Thyroid gland (tissue), 4 donors: ENCODE measurements at regions not wholly inside any gene's neighbourhood (a gene's known extent, or its start where the extent isn't known, plus 50 kb on each side); places are given as distances from the start of the nearest gene placed in this dataset.

Experiments
- DNase-seq, 2 donors: peaks; one replicate each; pipeline ENCODE4 v3.0.0-alpha.2; 2019
- H3K27ac ChIP-seq, 3 donors: fragments of 200-600 bp; sonication (generic); 1 replicate in 2 of 3; 2 replicates in 1 of 3; pipeline ENCODE4 v1.5.1; 2016 to 2019; ENCODE audit warnings: mild to moderate bottlenecking in 1 of 3, moderate library complexity in 1 of 3
- H3K27me3 ChIP-seq: fragments of 200-600 bp; sonication (generic); one replicate; pipeline ENCODE4 v1.5.1; 2019
- H3K36me3 ChIP-seq, 2 donors: fragments of 200-600 bp; sonication (generic); one replicate each; pipeline ENCODE4 v1.5.1; 2016 to 2019
- H3K4me1 ChIP-seq, 2 donors: fragments of 200-600 bp; sonication (generic); one replicate each; pipeline ENCODE4 v1.5.1; 2017 to 2019
- H3K4me3 ChIP-seq, 3 donors: fragments of 200-600 bp; sonication (generic); replicated peaks in 1 of 3; 1 replicate in 2 of 3; 2 replicates in 1 of 3; pipeline ENCODE4 v1.5.1; 2016; ENCODE audit warnings: mild to moderate bottlenecking in 1 of 3
- H3K9me3 ChIP-seq: fragments of 200-600 bp; sonication (generic); one replicate; pipeline ENCODE4 v1.5.1; 2017
- POLR2A ChIP-seq, 2 donors: fragments of 450-650 bp; IDR thresholded peaks; one replicate each; pipeline ENCODE4 v1.6.1; 2017; ENCODE audit warnings: antibody characterized with exemption in 2 of 2, mild to moderate bottlenecking in 2 of 2, moderate library complexity in 1 of 2
- WGBS, 2 donors: methylation state at CpG; one replicate each; pipeline ENCODE4 v1.1.5; 2017; 5-methylcytosine and 5-hydroxymethylcytosine counted together
- intact Hi-C: fragments of 100-400 bp; cut with DNase I; formaldehyde crosslinking; loops from one replicate; pipeline ENCODE4 v1.15.1; 2023
- TF ChIP-seq, protein P1 (sequence below), 6 experiments: fragments of 200-600 bp in 3 of 6; fragments of 450-650 bp in 3 of 6; sonication (generic) in 3 of 6; IDR thresholded peaks; one replicate each; pipeline ENCODE4 v1.5.1; 2016 to 2019; ENCODE audit warnings: antibody characterized with exemption in 6 of 6, mild to moderate bottlenecking in 2 of 6, inconsistent platforms in 1 of 6, moderate library complexity in 1 of 6

DNA sequence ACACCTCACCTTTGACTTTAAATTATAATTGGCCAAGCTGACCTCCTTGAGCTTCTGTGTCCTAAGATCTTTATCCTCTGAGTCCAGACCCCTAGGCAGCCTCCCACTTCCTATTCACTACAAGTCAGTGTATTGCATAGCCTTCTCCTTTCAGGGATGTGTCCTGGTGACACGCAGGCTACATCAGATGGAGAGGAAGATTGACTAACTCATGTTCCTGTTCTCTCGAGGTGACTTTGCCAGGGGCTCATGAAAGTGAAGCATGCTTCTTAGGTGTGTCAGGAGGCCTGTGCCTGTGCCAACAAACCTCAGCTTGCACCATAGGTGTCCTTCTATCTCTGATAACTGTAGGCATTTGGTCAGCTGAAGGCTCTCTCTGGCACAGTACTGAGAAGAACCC, 195.7 kb upstream of the HS3ST1 start:
- Histone ChIP-seq H3K36me3 (no peaks in the 10 kb centered on the region), H3K4me1 (no peaks in the 10 kb centered on the region), H3K27me3 (no peaks in the 10 kb centered on the region), H3K9me3 (no peaks in the 10 kb centered on the region), H3K27ac (no peak overlapping the region), H3K4me3 (no peak overlapping the region)
- TF ChIP-seq, protein P1, sequence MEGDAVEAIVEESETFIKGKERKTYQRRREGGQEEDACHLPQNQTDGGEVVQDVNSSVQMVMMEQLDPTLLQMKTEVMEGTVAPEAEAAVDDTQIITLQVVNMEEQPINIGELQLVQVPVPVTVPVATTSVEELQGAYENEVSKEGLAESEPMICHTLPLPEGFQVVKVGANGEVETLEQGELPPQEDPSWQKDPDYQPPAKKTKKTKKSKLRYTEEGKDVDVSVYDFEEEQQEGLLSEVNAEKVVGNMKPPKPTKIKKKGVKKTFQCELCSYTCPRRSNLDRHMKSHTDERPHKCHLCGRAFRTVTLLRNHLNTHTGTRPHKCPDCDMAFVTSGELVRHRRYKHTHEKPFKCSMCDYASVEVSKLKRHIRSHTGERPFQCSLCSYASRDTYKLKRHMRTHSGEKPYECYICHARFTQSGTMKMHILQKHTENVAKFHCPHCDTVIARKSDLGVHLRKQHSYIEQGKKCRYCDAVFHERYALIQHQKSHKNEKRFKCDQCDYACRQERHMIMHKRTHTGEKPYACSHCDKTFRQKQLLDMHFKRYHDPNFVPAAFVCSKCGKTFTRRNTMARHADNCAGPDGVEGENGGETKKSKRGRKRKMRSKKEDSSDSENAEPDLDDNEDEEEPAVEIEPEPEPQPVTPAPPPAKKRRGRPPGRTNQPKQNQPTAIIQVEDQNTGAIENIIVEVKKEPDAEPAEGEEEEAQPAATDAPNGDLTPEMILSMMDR (IDR thresholded peaks at IDR 0.05) = no peak
- TF ChIP-seq POLR2A (IDR thresholded peaks at IDR 0.05) = no peak
- DNase-seq = no peak
- intact Hi-C loops = no loop called here
- WGBS, 2 donors = 48 to 51% methylated on average over 2 of the region's 2 CpGs

DNA sequence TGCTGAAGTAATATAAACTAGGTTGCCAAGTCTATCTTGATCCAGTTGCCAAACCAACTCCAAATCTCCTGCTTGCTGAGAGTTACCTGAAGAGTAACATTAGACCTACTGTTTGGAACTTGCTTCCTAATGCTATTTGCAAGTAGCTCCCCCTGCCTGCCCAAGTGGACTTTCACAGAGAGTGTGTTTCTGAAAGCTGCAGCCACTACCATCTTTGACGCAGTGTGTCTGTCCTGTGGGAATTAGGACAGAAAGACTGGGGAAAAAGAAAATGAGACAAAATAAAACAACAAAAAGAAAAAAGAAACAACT, 195.0 kb upstream of the HS3ST1 start:
- no peaks in the 10 kb centered on the region for H3K9me3 ChIP-seq
- TF ChIP-seq, protein P1 (IDR thresholded peaks at IDR 0.05) = no peak
- no peak for TF ChIP-seq POLR2A (IDR thresholded peaks at IDR 0.05)
- no peak overlapping the region for H3K4me3 ChIP-seq
- 68 to 86% methylated on average over 1 of the region's 1 CpG for WGBS, 2 donors
- no peak overlapping the region for H3K27ac ChIP-seq
- no peaks in the 10 kb centered on the region for H3K36me3 ChIP-seq
- intact Hi-C loops = no loop called here
- H3K4me1 ChIP-seq = no peaks in the 10 kb centered on the region
- H3K27me3 ChIP-seq = no peaks in the 10 kb centered on the region
- DNase-seq = peak in 1 of 2 donors; percentile 12

DNA sequence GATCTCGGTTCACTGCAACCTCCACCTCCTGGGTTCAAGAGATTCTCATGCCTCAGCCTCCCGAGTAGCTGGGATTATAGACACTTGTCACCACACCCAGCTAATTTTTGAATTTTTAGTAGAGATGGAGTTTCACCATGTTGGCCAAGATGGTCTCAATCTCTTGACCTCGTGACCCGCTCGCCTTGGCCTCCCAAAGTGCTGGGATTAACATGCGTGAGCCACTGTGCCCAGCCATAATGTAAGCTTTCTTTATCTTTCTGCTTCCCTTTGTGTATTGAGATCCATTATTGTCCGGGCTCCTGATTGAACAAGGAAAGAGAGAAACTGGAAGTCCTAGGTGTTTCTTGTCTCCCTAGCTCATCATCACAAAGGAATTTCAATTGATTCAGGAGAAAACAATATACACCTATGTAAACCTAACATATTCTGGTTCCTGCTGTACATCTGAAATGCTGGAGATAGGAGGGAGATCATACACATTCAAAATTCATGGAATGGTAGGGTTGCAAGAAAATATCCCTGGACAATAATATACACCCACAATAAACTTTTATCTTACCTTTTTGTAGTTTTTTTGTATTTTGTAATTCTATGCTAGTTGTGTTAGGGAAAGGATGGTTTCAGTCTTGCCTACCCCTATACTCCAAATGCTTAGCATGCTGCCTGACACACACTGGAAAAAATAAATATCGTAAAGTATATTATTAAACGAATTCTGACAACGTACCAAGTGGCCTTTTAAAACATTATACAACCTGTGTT, 194.4 kb upstream of the HS3ST1 start:
- Histone ChIP-seq H3K27me3 (no peaks in the 10 kb centered on the region), H3K27ac (no peak overlapping the region), H3K4me3 (no peak overlapping the region), H3K9me3 (no peaks in the 10 kb centered on the region), H3K36me3 (no peaks in the 10 kb centered on the region), H3K4me1 (no peaks in the 10 kb centered on the region)
- intact Hi-C loops = no loop called here
- 93 to 95% methylated on average over 10 of the region's 10 CpGs for WGBS, 2 donors
- TF ChIP-seq POLR2A (IDR thresholded peaks at IDR 0.05) = no peak
- TF ChIP-seq, protein P1 (IDR thresholded peaks at IDR 0.05) = no peak
- no peak for DNase-seq

DNA sequence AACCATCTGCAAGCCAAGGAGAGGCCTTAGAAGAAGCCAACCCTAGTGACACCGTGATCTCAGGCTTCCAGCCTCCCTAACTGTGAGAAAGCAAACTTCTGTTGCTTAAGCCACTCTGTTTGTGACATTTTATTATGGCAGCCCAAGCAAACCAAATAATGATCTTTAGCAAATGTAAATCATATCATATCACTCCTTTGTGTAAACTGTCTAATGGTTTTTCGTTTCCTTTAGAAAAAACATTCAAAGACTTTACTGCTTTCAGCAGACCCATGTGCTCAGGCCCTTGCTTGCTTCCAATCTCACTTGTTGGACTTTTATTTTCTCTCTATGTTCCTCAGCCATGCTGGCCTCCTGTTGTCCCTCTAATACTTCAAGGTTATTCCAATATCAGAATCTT, 192.2 kb upstream of the HS3ST1 start:
- Histone ChIP-seq H3K27ac (no peak overlapping the region), H3K27me3 (no peaks in the 10 kb centered on the region), H3K36me3 (no peaks in the 10 kb centered on the region), H3K4me3 (no peak overlapping the region), H3K4me1 (no peaks in the 10 kb centered on the region), H3K9me3 (no peaks in the 10 kb centered on the region)
- WGBS, 2 donors = 74 to 90% methylated on average over 2 of the region's 2 CpGs
- no peak for DNase-seq
- intact Hi-C loops = no loop called here
- TF ChIP-seq, protein P1 (IDR thresholded peaks at IDR 0.05) = no peak
- no peak for TF ChIP-seq POLR2A (IDR thresholded peaks at IDR 0.05)

DNA sequence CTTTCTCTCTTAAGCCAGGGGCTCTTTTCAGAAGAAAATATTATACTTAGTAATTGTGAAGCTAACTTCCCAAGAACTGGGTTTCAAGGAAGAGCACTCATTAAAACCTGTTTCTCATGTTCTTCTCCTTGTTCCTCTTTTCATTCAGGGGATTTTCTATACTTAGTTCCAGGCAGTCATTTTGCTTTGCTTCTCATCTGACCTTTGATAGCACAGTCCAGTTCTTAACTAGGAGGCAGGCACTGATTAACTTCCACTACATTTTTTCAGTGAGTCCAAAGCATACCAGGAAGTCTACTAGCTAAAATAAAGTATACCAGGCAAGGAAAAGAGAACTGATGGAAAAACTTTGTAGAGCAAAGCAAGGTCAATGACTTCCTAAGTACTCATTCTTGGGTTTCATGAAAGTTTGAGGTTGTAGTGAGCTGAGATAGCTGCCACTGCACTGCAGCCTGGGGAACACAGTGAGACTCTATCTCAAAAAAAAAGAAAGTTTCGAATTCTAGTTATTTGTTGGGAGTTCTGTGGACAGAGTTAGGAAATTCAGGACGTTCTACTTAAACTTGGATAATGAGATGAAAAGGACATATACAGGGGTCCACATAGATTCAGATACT, 190.1 kb upstream of the HS3ST1 start:
- H3K27me3 ChIP-seq = no peaks in the 10 kb centered on the region
- DNase-seq = no peak
- no peak overlapping the region for H3K4me3 ChIP-seq
- intact Hi-C loops = no loop called here
- 48 to 92% methylated on average over 2 of the region's 2 CpGs for WGBS, 2 donors
- no peaks in the 10 kb centered on the region for H3K36me3 ChIP-seq
- no peaks in the 10 kb centered on the region for H3K4me1 ChIP-seq
- no peaks in the 10 kb centered on the region for H3K9me3 ChIP-seq
- no peak for TF ChIP-seq POLR2A (IDR thresholded peaks at IDR 0.05)
- TF ChIP-seq, protein P1 (IDR thresholded peaks at IDR 0.05) = no peak
- H3K27ac ChIP-seq = no peak overlapping the region
